Stomach smooth muscle (tissue), 2 donors: ENCODE measurements at regions not wholly inside any gene's neighbourhood (a gene's known extent, or its start where the extent isn't known, plus 50 kb on each side); places are given as distances from the start of the nearest gene placed in this dataset.

Source experiments
- H3K27ac ChIP-seq: one replicate; pipeline ENCODE4 v1.7.0; 2013; ENCODE audit warnings: mild to moderate bottlenecking, low read length, inconsistent platforms
- H3K27me3 ChIP-seq, 2 donors: one replicate each; pipeline ENCODE4 v1.7.0; 2013; ENCODE audit warnings: low read length in 2 of 2; ENCODE audit not compliant: insufficient read depth in 2 of 2, control insufficient read depth in 1 of 2
- H3K36me3 ChIP-seq, 2 donors: one replicate each; pipeline ENCODE4 v1.7.0; 2013; ENCODE audit warnings: low read length in 2 of 2; ENCODE audit not compliant: control insufficient read depth in 2 of 2, insufficient read depth in 2 of 2
- H3K4me1 ChIP-seq: one replicate; pipeline ENCODE4 v1.7.0; 2013; ENCODE audit warnings: low read length; ENCODE audit not compliant: control insufficient read depth, insufficient read depth
- H3K4me3 ChIP-seq, 2 donors: one replicate each; pipeline ENCODE4 v1.7.0; 2013; ENCODE audit warnings: low read length in 2 of 2
- H3K9ac ChIP-seq, 2 donors: one replicate each; pipeline ENCODE4 v1.7.0; 2013; ENCODE audit warnings: low read length in 2 of 2, mild to moderate bottlenecking in 1 of 2
- H3K9me3 ChIP-seq, 2 donors: one replicate each; pipeline ENCODE4 v1.7.0; 2013; ENCODE audit warnings: low read length in 2 of 2; ENCODE audit not compliant: control insufficient read depth in 2 of 2
- donor health status: healthy.
- donor health status: Pancreatic carcinoma.

DNA sequence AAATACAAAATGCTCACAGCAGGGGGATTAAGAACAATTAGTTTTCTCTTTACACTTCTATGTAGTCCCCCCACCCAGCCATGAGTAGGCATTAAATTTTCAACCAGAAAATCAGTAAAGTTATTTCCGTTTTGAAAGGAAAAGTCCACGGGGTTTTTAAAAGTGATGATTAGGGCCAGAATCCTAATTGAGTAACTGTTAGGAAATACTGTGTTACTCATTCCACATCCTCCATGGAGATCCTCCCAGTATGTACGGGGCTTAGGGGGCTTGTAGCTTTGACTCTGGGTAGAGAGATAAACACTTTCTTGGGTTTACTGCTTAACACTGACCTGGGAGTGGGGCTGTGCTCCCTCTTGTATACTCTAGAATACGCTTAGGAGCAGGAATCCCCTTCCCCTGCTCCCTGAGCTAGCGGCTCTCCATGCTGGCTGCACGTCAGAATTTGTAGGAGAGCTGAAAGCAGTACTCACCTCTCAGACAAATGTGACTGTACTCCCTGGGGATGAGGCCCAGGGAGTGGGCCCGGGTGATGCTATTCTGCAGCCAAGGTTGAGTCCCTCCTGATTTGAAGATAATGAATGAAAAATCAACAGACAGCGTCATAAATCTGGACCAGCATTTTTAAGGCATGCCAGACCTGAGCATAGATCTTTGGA is 100.5 kb downstream of the SLC4A3 start:
- H3K9me3 ChIP-seq: peaks cover 0 to 2% of the 10 kb centered on the region in 2 donors
- no peak overlapping the region for H3K9ac ChIP-seq
- no peaks in the 10 kb centered on the region for H3K36me3 ChIP-seq
- H3K27me3 ChIP-seq: no peaks in the 10 kb centered on the region
- no peak overlapping the region for H3K27ac ChIP-seq
- no peak overlapping the region for H3K4me3 ChIP-seq
- no peaks in the 10 kb centered on the region for H3K4me1 ChIP-seq

- peaks cover 0 to 2% of the 10 kb centered on the region in 2 donors for H3K9me3 ChIP-seq
- H3K27ac ChIP-seq: no peak overlapping the region
- no peaks in the 10 kb centered on the region for H3K27me3 ChIP-seq
- H3K36me3 ChIP-seq: no peaks in the 10 kb centered on the region
- H3K4me3 ChIP-seq: no peak overlapping the region
- no peaks in the 10 kb centered on the region for H3K4me1 ChIP-seq
- H3K9ac ChIP-seq: no peak overlapping the region
Measured at GRCh38 chr2:219728991-219729487, 101.6 kb downstream of the SLC4A3 start.

DNA sequence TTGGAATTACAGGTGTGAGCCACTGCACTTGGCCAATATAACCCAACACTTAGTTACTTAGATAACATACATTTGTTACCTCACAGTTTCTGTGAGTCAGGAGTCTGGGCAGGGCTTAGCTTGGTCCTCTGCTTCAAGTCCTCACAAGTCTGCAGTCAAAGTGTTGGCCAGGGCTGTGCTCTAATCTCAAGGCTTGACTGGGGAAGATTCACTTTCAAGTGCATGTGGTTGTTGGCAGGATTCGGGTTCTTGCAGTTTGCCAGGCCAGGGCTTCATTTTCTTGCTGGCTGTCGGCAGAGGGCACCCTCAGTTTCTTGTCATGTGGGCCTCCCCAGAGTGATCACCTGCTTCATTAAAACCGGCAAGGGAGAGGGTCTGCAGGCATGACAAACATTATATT is 103.7 kb downstream of the SLC4A3 start:
- Histone ChIP-seq H3K36me3 (no peaks in the 10 kb centered on the region), H3K4me1 (no peaks in the 10 kb centered on the region), H3K27me3 (no peaks in the 10 kb centered on the region), H3K9ac (no peak overlapping the region), H3K4me3 (no peak overlapping the region), H3K27ac (no peak overlapping the region), H3K9me3 (peaks cover 0 to 2% of the 10 kb centered on the region in 2 donors)

- Histone ChIP-seq H3K9ac (no peak overlapping the region), H3K36me3 (no peaks in the 10 kb centered on the region), H3K27ac (no peak overlapping the region), H3K9me3 (peaks cover 0 to 2% of the 10 kb centered on the region in 2 donors), H3K4me3 (no peak overlapping the region), H3K27me3 (no peaks in the 10 kb centered on the region), H3K4me1 (no peaks in the 10 kb centered on the region)
Measured at GRCh38 chr2:219733106-219733505, 105.7 kb downstream of the SLC4A3 start.

GRCh38 chr2:219733746-219734145 is 106.3 kb downstream of the SLC4A3 start:
- Histone ChIP-seq H3K4me1 (no peaks in the 10 kb centered on the region), H3K9ac (no peak overlapping the region), H3K9me3 (peaks cover 0 to 2% of the 10 kb centered on the region in 2 donors), H3K4me3 (no peak overlapping the region), H3K36me3 (no peaks in the 10 kb centered on the region), H3K27ac (no peak overlapping the region), H3K27me3 (no peaks in the 10 kb centered on the region)

DNA sequence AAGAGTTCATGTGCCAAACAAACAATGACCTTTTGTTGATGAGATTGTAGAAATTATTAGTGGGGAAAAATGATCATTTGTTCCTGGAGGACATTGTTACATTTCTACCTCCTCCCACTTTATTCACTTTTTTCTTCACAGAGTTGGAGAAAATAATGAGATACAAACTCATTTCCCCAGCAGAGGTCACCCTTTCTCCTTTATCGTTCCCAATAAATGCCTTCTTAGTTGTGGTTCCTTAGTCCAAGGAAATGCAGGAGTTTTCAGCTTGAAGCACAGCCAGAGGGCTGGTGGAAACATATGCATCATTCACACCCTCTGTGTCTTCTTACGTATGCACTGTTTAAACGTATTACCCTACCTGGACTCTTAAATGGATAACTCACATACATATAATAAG is 108.8 kb downstream of the SLC4A3 start:
- Histone ChIP-seq H3K27me3 (peaks cover 0 to 4% of the 10 kb centered on the region in 2 donors), H3K36me3 (no peaks in the 10 kb centered on the region), H3K9me3 (peaks cover 0 to under 1% of the 10 kb centered on the region in 2 donors), H3K9ac (no peak overlapping the region), H3K27ac (no peak overlapping the region), H3K4me3 (no peak overlapping the region), H3K4me1 (no peaks in the 10 kb centered on the region)

- no peaks in the 10 kb centered on the region for H3K4me1 ChIP-seq
- no peaks in the 10 kb centered on the region for H3K36me3 ChIP-seq
- peaks cover 0 to 4% of the 10 kb centered on the region in 2 donors for H3K27me3 ChIP-seq
- H3K9ac ChIP-seq: no peak overlapping the region
- H3K27ac ChIP-seq: no peak overlapping the region
- no peaks in the 10 kb centered on the region for H3K9me3 ChIP-seq
- H3K4me3 ChIP-seq: no peak overlapping the region
Measured at GRCh38 chr2:219737270-219737691, 109.9 kb downstream of the SLC4A3 start.

- Histone ChIP-seq H3K27me3 (peaks cover 0 to 4% of the 10 kb centered on the region in 2 donors), H3K9ac (no peak overlapping the region), H3K4me1 (no peaks in the 10 kb centered on the region), H3K27ac (no peak overlapping the region), H3K9me3 (no peaks in the 10 kb centered on the region), H3K4me3 (no peak overlapping the region), H3K36me3 (no peaks in the 10 kb centered on the region)
Measured at GRCh38 chr2:219739066-219739465, 111.6 kb downstream of the SLC4A3 start.

- H3K27me3 ChIP-seq: peaks cover 0 to 4% of the 10 kb centered on the region in 2 donors
- no peaks in the 10 kb centered on the region for H3K4me1 ChIP-seq
- H3K9me3 ChIP-seq: no peaks in the 10 kb centered on the region
- no peak overlapping the region for H3K4me3 ChIP-seq
- no peak overlapping the region for H3K27ac ChIP-seq
- H3K9ac ChIP-seq: no peak overlapping the region
- H3K36me3 ChIP-seq: no peaks in the 10 kb centered on the region
Measured at GRCh38 chr2:219739866-219740440, 112.5 kb downstream of the SLC4A3 start.

DNA sequence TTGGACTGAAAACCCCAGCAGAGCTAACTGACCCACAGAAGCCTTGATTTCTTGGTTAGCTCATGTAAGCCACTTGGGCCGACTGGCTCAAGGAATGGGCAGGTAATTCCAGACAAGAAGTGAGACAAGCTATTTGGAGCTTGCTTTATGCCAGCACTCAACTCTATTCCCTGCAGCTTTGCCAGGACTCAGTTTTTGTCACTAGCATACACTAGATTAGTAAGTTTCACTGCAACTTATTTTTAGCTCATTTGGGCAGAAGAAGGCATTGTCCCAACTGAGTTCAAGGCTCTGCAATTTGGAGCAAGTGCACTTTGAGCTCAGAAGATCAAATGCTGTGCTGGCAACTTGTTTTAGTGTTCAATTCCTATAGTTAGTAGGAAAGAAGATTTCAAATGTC is 116.1 kb downstream of the SLC4A3 start:
- H3K4me1 ChIP-seq: no peaks in the 10 kb centered on the region
- no peaks in the 10 kb centered on the region for H3K9me3 ChIP-seq
- H3K27ac ChIP-seq: no peak overlapping the region
- peaks cover 0 to 10% of the 10 kb centered on the region in 2 donors for H3K27me3 ChIP-seq
- no peaks in the 10 kb centered on the region for H3K36me3 ChIP-seq
- no peak overlapping the region for H3K9ac ChIP-seq
- H3K4me3 ChIP-seq: no peak overlapping the region

GRCh38 chr2:219744066-219744465 is 116.6 kb downstream of the SLC4A3 start:
- H3K27ac ChIP-seq: no peak overlapping the region
- no peak overlapping the region for H3K4me3 ChIP-seq
- H3K9me3 ChIP-seq: no peaks in the 10 kb centered on the region
- peaks cover 0 to 10% of the 10 kb centered on the region in 2 donors for H3K27me3 ChIP-seq
- H3K9ac ChIP-seq: no peak overlapping the region
- no peaks in the 10 kb centered on the region for H3K4me1 ChIP-seq
- no peaks in the 10 kb centered on the region for H3K36me3 ChIP-seq
